ENCODE measurements at regions not wholly inside any gene's neighbourhood (a gene's known extent, or its start where the extent isn't known, plus 50 kb on each side); places are given as distances from the start of the nearest gene placed in this dataset.
"Not testable (repeated sequence)": the region's sequence is repeated elsewhere in the genome, so short reads cannot be mapped to it uniquely, and the experiment has no call there.

GRCh38 chr7:68073701-68074100 lies 1077.1 kb downstream of the TYW1 start:
- H3K27ac ChIP-seq (ENCODE audit: low read depth, low read length): no peak overlapping the region
- no peak for FAIRE-seq
- H3K4me1 ChIP-seq (ENCODE audit: insufficient read depth, low read length): no peaks in the 10 kb centered on the region
- no peaks in the 10 kb centered on the region for H3K36me3 Mint-ChIP-seq (ENCODE audit: low read depth, unreplicated experiment)
- peaks cover 8% of the 10 kb centered on the region for H3K9me3 Mint-ChIP-seq (ENCODE audit: unreplicated experiment)
- H3K9ac ChIP-seq (ENCODE audit: low read length): no peak overlapping the region
- H3K9me3 ChIP-seq (ENCODE audit: insufficient read depth, low read depth, low read length): no peaks in the 10 kb centered on the region
- no peak overlapping the region for H3K27ac Mint-ChIP-seq (ENCODE audit: unreplicated experiment)
- no peaks in the 10 kb centered on the region for H3K4me1 Mint-ChIP-seq (ENCODE audit: low read depth, unreplicated experiment)
- H3K79me2 ChIP-seq (ENCODE audit: insufficient read depth, low read length): no peaks in the 10 kb centered on the region
- H3K27me3 Mint-ChIP-seq (ENCODE audit: low read depth, unreplicated experiment): no peaks in the 10 kb centered on the region
- H4K20me1 ChIP-seq (ENCODE audit: insufficient read depth, low read length): no peaks in the 10 kb centered on the region
- no peaks in the 10 kb centered on the region for H3K27me3 ChIP-seq (ENCODE audit: insufficient read depth, low read length)
- H3K4me3 ChIP-seq (ENCODE audit: insufficient read depth, low read depth, low read length): no peak overlapping the region
- no peak overlapping the region for H3K4me3 Mint-ChIP-seq (ENCODE audit: unreplicated experiment)
- no peaks in the 10 kb centered on the region for H3K36me3 ChIP-seq (ENCODE audit: insufficient read depth, low read length)
- no peak overlapping the region for H2AFZ ChIP-seq (ENCODE audit: low read depth, low read length)
- TF ChIP-seq EZH2 (IDR thresholded peaks at IDR 0.05; ENCODE audit: insufficient read depth, low read length): no peak
- TF ChIP-seq CTCF (IDR thresholded peaks at IDR 0.05; ENCODE audit: insufficient read depth, low read depth, low read length): no peak
- DNase-seq (ENCODE audit: low read depth): no peak
- no peak overlapping the region for H3K4me2 ChIP-seq (ENCODE audit: low read length)

- Histone ChIP-seq H3K9me3 (ENCODE audit: insufficient read depth, low read depth, low read length) (no peaks in the 10 kb centered on the region), H3K27ac (ENCODE audit: low read depth, low read length) (no peak overlapping the region), H3K4me1 (ENCODE audit: insufficient read depth, low read length) (no peaks in the 10 kb centered on the region), H3K4me2 (ENCODE audit: low read length) (no peak overlapping the region), H3K4me3 (ENCODE audit: insufficient read depth, low read depth, low read length) (no peak overlapping the region), H3K79me2 (ENCODE audit: insufficient read depth, low read length) (no peaks in the 10 kb centered on the region), H4K20me1 (ENCODE audit: insufficient read depth, low read length) (no peaks in the 10 kb centered on the region), H3K9ac (ENCODE audit: low read length) (no peak overlapping the region), H2AFZ (ENCODE audit: low read depth, low read length) (no peak overlapping the region), H3K36me3 (ENCODE audit: insufficient read depth, low read length) (no peaks in the 10 kb centered on the region), H3K27me3 (ENCODE audit: insufficient read depth, low read length) (no peaks in the 10 kb centered on the region)
- DNase-seq (ENCODE audit: low read depth): no peak
- H3K4me1 Mint-ChIP-seq (ENCODE audit: low read depth, unreplicated experiment): no peaks in the 10 kb centered on the region
- TF ChIP-seq CTCF (IDR thresholded peaks at IDR 0.05; ENCODE audit: insufficient read depth, low read depth, low read length): no peak
- no peak for TF ChIP-seq EZH2 (IDR thresholded peaks at IDR 0.05; ENCODE audit: insufficient read depth, low read length)
- H3K36me3 Mint-ChIP-seq (ENCODE audit: low read depth, unreplicated experiment): no peaks in the 10 kb centered on the region
- peaks cover 10% of the 10 kb centered on the region for H3K9me3 Mint-ChIP-seq (ENCODE audit: unreplicated experiment)
- no peak for FAIRE-seq
- H3K27me3 Mint-ChIP-seq (ENCODE audit: low read depth, unreplicated experiment): no peaks in the 10 kb centered on the region
- no peak overlapping the region for H3K27ac Mint-ChIP-seq (ENCODE audit: unreplicated experiment)
- no peak overlapping the region for H3K4me3 Mint-ChIP-seq (ENCODE audit: unreplicated experiment)
Observed at GRCh38 chr7:68074242-68074641, 1077.6 kb downstream of the TYW1 start.

GRCh38 chr7:68078157-68078710 lies 1081.6 kb downstream of the TYW1 start:
- Histone ChIP-seq H3K4me3 (ENCODE audit: insufficient read depth, low read depth, low read length) (no peak overlapping the region), H3K9ac (ENCODE audit: low read length) (no peak overlapping the region), H3K4me1 (ENCODE audit: insufficient read depth, low read length) (no peaks in the 10 kb centered on the region), H3K27ac (ENCODE audit: low read depth, low read length) (no peak overlapping the region), H3K36me3 (ENCODE audit: insufficient read depth, low read length) (no peaks in the 10 kb centered on the region), H3K79me2 (ENCODE audit: insufficient read depth, low read length) (no peaks in the 10 kb centered on the region), H3K4me2 (ENCODE audit: low read length) (no peak overlapping the region), H2AFZ (ENCODE audit: low read depth, low read length) (no peak overlapping the region), H3K9me3 (ENCODE audit: insufficient read depth, low read depth, low read length) (no peaks in the 10 kb centered on the region), H3K27me3 (ENCODE audit: insufficient read depth, low read length) (no peaks in the 10 kb centered on the region), H4K20me1 (ENCODE audit: insufficient read depth, low read length) (no peaks in the 10 kb centered on the region)
- Mint-ChIP-seq H3K27me3 (ENCODE audit: low read depth, unreplicated experiment) (no peaks in the 10 kb centered on the region), H3K4me1 (ENCODE audit: low read depth, unreplicated experiment) (no peaks in the 10 kb centered on the region), H3K36me3 (ENCODE audit: low read depth, unreplicated experiment) (no peaks in the 10 kb centered on the region), H3K27ac (ENCODE audit: unreplicated experiment) (no peak overlapping the region), H3K9me3 (ENCODE audit: unreplicated experiment) (peaks cover 16% of the 10 kb centered on the region), H3K4me3 (ENCODE audit: unreplicated experiment) (no peak overlapping the region)
- no peak for DNase-seq (ENCODE audit: low read depth)
- FAIRE-seq: no peak
- TF ChIP-seq EZH2 (IDR thresholded peaks at IDR 0.05; ENCODE audit: insufficient read depth, low read length) (no peak), CTCF (IDR thresholded peaks at IDR 0.05; ENCODE audit: insufficient read depth, low read depth, low read length) (no peak)

- H3K4me1 ChIP-seq (ENCODE audit: insufficient read depth, low read length); H3K36me3 Mint-ChIP-seq (ENCODE audit: low read depth, unreplicated experiment); H3K27me3 Mint-ChIP-seq (ENCODE audit: low read depth, unreplicated experiment); H3K4me3 Mint-ChIP-seq (ENCODE audit: unreplicated experiment); H3K4me1 Mint-ChIP-seq (ENCODE audit: low read depth, unreplicated experiment); H3K4me2 ChIP-seq (ENCODE audit: low read length); H3K79me2 ChIP-seq (ENCODE audit: insufficient read depth, low read length); H3K9ac ChIP-seq (ENCODE audit: low read length); H3K27ac ChIP-seq (ENCODE audit: low read depth, low read length); FAIRE-seq; DNase-seq (ENCODE audit: low read depth); H3K9me3 ChIP-seq (ENCODE audit: insufficient read depth, low read depth, low read length); H2AFZ ChIP-seq (ENCODE audit: low read depth, low read length); H3K27me3 ChIP-seq (ENCODE audit: insufficient read depth, low read length); H4K20me1 ChIP-seq (ENCODE audit: insufficient read depth, low read length); H3K36me3 ChIP-seq (ENCODE audit: insufficient read depth, low read length); H3K27ac Mint-ChIP-seq (ENCODE audit: unreplicated experiment); H3K4me3 ChIP-seq (ENCODE audit: insufficient read depth, low read depth, low read length): not testable (repeated sequence)
- H3K9me3 Mint-ChIP-seq (ENCODE audit: unreplicated experiment): peaks cover 22% of the 10 kb centered on the region
Observed at GRCh38 chr7:68082066-68082960, 1085.7 kb downstream of the TYW1 start.

Data from astrocyte (in vitro differentiated cells and primary cell).